Activated naive CD8-positive, alpha-beta T cell treated with anti-CD3 and anti-CD28 coated beads, Interleukin-2, amount 50 U/mL, for 24 hours (primary cell): ENCODE measurements at regions not wholly inside any gene's neighbourhood (a gene's known extent, or its start where the extent isn't known, plus 50 kb on each side); places are given as distances from the start of the nearest gene placed in this dataset.

Experiments
- ATAC-seq: fragments of 150-1000 bp; cut with Tn5 transposase; one replicate; pipeline ENCODE4 v1.10.0; 2021
- DNase-seq: peaks from one replicate; pipeline ENCODE4 v3.0.0; 2021
- H3K27ac Mint-ChIP-seq: one replicate; pipeline ENCODE4 v1.8.0; 2021; ENCODE audit warnings: mild to moderate bottlenecking, mixed read lengths
- H3K27me3 Mint-ChIP-seq: one replicate; pipeline ENCODE4 v1.8.0; 2021; ENCODE audit warnings: mixed read lengths
- H3K36me3 Mint-ChIP-seq: one replicate; pipeline ENCODE4 v1.8.0; 2021; ENCODE audit warnings: low read depth, mixed read lengths
- H3K4me1 Mint-ChIP-seq: one replicate; pipeline ENCODE4 v1.8.0; 2021; ENCODE audit warnings: mixed read lengths
- H3K4me3 Mint-ChIP-seq: one replicate; pipeline ENCODE4 v1.8.0; 2021; ENCODE audit warnings: mild to moderate bottlenecking, moderate library complexity, mixed read lengths
- H3K9me3 Mint-ChIP-seq: one replicate; pipeline ENCODE4 v1.8.0; 2021; ENCODE audit warnings: mixed read lengths

DNA sequence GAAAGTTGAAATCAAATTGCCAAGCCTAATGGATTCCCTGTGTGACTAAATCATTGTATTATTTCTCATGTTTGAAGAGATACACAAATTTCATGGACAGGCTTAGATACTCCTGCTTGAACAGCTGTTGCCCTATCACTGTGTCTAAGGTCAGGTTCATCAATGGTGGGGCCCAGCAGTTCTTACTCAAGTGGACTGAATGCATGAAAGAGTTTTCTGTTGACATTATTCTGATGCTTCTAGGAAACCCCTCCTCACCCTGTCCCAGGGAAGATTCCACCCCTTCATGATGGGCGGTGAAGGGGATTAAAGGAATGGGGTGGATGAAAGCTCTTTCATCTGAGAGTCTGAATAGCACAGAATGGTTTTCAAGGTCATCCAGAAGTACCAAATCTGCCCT is 148.8 kb downstream of the INO80D start:
- ATAC-seq (no peak), DNase-seq (no peak)
- Mint-ChIP-seq H3K27me3 (no peaks in the 10 kb centered on the region), H3K27ac (no peak overlapping the region), H3K4me1 (no peaks in the 10 kb centered on the region), H3K9me3 (no peaks in the 10 kb centered on the region), H3K36me3 (no peaks in the 10 kb centered on the region), H3K4me3 (no peak overlapping the region)

DNA sequence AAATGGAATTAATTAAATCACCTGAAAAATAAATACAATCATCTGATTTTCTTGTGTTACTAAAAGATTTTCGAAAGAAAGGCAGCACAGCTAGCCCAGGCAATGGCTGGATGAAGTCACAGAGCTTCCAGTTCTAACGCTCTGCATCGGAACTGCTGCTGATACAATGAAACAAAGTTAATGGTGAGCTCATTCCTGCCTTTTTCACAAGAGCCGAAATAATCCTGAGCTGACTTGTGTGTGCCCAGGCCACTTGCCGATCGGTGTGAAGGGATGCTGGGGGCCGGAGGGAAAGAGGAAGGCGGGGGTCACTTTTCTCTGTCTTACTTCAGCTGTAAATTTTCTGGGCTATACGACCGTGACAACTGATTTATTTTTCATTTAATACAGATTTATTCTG is 149.5 kb downstream of the INO80D start:
- DNase-seq (no peak), ATAC-seq (no peak)
- H3K9me3 Mint-ChIP-seq = no peaks in the 10 kb centered on the region
- no peaks in the 10 kb centered on the region for H3K27me3 Mint-ChIP-seq
- H3K36me3 Mint-ChIP-seq = no peaks in the 10 kb centered on the region
- no peak overlapping the region for H3K27ac Mint-ChIP-seq
- H3K4me3 Mint-ChIP-seq = no peak overlapping the region
- H3K4me1 Mint-ChIP-seq = no peaks in the 10 kb centered on the region

DNA sequence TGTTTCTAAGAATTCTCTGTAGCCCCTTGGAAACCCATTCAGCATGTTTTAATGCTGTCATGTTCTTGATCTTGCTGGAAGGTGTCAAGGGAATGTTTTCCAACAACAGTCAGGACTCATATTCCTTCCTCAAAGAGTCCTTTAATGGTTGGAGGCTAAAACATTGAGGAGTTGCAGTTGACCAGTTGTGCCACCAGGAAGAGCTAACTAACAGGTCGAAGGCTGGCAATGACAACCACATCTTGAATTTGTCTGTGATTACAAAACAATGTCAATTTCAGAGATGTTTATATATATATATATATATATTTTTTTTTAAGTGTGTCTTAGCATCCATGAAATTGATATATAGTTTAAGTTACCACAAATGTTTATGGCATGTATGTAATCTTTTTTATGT is 151.5 kb downstream of the INO80D start:
- no peak overlapping the region for H3K4me3 Mint-ChIP-seq
- DNase-seq = no peak

DNA sequence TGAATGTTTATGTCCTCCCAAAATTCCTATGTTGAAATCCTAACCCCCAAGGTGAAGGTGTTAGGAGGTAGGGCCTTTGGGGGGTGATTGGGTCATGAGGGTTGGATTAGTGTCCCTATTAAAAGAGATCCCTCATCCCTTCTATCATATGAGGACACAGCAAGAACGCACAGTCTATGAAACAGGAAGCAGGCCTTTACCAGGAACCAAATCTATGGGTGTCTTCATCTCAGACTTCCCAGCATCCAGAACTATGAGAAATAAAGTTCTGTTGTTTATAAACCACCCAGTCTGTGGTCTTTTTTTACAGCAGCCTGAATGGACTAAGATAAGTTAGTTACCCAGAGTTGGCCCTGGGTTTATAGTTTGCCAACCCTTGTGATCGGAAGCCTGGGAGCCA is 153.1 kb downstream of the INO80D start:
- H3K4me3 Mint-ChIP-seq = no peak overlapping the region
- peaks cover 17% of the 10 kb centered on the region for H3K27me3 Mint-ChIP-seq
- no peaks in the 10 kb centered on the region for H3K9me3 Mint-ChIP-seq
- no peaks in the 10 kb centered on the region for H3K4me1 Mint-ChIP-seq
- no peak overlapping the region for H3K27ac Mint-ChIP-seq
- DNase-seq (no peak), ATAC-seq (no peak)
- H3K36me3 Mint-ChIP-seq = no peaks in the 10 kb centered on the region

More for the DNA sequence above, 151.5 kb downstream of the INO80D start:
- peaks cover 7% of the 10 kb centered on the region for H3K27me3 Mint-ChIP-seq
- ATAC-seq = no peak
- no peak overlapping the region for H3K27ac Mint-ChIP-seq
- no peaks in the 10 kb centered on the region for H3K36me3 Mint-ChIP-seq
- no peaks in the 10 kb centered on the region for H3K4me1 Mint-ChIP-seq
- no peaks in the 10 kb centered on the region for H3K9me3 Mint-ChIP-seq

DNA sequence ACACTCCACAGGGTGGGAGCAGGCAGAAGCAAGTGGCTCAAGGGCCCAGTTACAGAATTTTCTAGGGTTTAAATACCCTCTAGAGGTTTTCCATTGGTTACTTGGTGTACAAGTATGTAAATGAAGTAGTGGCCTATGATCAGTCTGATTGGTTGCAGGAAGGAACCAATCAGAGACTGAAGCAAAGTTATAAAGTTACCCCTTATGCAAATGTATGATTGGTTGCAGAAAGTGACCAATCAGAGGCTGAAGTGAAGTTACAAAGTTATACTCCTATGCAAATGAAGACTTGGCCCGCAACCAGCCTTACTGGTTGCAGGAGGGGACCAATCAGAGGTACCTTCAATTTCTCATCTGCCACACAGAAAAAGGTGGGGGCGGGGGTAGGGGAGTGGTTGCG is 154.6 kb downstream of the INO80D start:
- H3K27ac Mint-ChIP-seq = no peak overlapping the region

DNA sequence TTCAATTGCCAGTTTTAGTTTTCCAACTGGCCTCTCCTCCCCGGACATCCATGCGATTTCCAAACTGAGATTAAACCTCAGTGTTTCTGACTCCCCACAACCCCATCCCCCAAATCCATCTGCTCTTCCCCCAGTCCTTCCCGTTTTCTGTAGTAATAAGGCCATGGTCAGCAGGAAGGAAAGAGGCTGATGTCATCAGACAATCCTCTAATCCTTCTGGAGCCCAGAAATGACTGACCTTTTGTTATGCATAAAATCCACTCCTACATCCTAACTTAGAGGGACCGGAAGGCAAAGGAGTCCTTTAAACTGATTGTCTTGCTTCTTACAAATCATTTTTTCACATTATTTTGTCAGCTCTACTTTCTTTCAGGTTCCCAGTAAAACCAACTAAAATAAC is 155.8 kb downstream of the INO80D start:
- Mint-ChIP-seq H3K4me3 (no peak overlapping the region), H3K4me1 (peaks cover 8% of the 10 kb centered on the region), H3K9me3 (no peaks in the 10 kb centered on the region), H3K36me3 (no peaks in the 10 kb centered on the region), H3K27me3 (peaks cover 33% of the 10 kb centered on the region), H3K27ac (no peak overlapping the region)
- DNase-seq (no peak), ATAC-seq (no peak)

More for the DNA sequence above, 154.6 kb downstream of the INO80D start:
- no peaks in the 10 kb centered on the region for H3K9me3 Mint-ChIP-seq
- H3K27me3 Mint-ChIP-seq = peaks cover 23% of the 10 kb centered on the region
- H3K4me1 Mint-ChIP-seq = peaks cover 2% of the 10 kb centered on the region
- DNase-seq (no peak), ATAC-seq (no peak)
- H3K4me3 Mint-ChIP-seq = no peak overlapping the region
- no peaks in the 10 kb centered on the region for H3K36me3 Mint-ChIP-seq

DNA sequence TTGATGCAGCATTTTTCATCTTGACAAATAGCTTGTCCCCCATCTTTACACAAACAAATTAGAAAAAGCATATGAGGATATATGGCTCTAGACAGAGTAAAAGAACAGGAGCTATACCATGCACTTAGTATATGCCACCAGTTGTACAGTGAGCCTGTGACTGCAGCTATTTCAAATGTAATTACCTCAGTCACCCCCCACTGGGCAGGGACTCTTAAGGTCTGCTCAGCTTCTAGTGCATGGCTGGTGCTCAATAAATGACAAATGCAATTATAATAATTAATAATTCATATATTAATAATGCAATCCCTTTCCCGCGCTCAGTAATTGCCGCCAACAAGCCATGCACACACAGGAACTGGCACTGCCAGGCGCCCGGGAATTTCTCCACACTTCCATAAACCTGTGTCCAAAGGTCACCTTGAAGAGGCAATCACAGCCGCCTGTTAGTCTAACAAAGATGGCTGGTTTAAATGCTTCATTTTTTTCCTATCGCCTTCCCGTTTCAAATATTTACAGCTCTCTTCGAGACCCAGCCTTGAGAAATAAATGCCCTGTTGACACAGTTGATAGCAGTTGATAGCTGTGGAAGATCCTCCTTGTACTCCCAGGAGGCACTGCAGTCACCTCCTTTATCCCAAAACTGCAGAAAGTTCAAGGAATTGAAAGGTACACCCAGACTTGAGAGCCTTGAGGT is 156.6 kb downstream of the INO80D start:
- Mint-ChIP-seq H3K4me1 (peaks cover 8% of the 10 kb centered on the region), H3K4me3 (no peak overlapping the region), H3K27me3 (peaks cover 40% of the 10 kb centered on the region), H3K9me3 (no peaks in the 10 kb centered on the region), H3K36me3 (no peaks in the 10 kb centered on the region), H3K27ac (no peak overlapping the region)
- DNase-seq (no peak), ATAC-seq (no peak)

DNA sequence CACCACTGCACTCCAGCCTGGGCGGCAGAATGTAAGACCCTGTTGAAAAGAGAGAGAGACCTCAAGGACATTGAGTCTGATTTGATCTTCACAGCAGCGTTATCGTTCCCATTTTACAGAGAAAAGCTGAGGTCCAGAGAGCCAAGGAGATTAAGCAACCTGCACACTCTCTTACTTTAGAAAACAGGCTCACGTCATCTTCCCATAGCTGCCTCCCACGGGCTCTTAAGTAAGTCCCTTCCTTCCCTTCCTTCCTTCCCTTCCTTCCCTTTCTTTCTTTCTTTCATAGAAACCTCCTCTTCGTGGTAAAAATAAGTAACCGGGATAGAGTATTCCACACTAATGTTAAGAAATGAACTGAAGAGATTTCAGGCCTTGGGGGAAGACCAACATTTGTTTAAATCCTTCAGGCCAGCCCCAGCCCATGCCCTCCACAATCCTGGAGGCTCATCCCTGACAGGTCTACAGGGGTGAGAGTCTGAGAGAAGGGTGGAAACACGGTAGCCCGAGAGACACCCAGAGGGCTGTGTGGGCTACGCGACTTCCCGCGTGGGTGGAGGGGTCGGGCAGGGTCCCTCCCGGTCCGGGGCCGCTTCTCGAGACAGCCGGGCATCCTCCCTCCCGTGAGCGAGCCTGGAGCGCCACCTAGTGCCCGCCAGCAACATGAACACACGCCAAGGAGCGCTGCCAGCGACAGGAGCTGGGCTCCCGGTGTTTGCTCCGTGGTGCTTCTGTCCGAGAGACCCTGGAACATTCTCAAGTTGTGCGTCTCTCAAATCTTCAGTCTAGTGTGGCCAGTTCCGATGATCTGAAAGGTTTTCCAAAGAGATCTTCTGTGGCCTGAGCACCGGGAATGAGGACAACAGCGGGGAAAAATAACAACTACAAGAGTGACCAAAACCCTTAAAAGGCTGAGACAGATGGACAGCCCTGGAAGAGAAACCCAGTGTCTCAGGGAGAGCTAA is 160.3 kb downstream of the INO80D start:
- no peaks in the 10 kb centered on the region for H3K9me3 Mint-ChIP-seq
- peaks cover 43% of the 10 kb centered on the region for H3K27me3 Mint-ChIP-seq
- H3K27ac Mint-ChIP-seq = no peak overlapping the region
- no peaks in the 10 kb centered on the region for H3K36me3 Mint-ChIP-seq
- peak; percentile 83 for DNase-seq
- ATAC-seq = peak; percentile 85
- no peak overlapping the region for H3K4me3 Mint-ChIP-seq
- H3K4me1 Mint-ChIP-seq = peaks cover 8% of the 10 kb centered on the region

DNA sequence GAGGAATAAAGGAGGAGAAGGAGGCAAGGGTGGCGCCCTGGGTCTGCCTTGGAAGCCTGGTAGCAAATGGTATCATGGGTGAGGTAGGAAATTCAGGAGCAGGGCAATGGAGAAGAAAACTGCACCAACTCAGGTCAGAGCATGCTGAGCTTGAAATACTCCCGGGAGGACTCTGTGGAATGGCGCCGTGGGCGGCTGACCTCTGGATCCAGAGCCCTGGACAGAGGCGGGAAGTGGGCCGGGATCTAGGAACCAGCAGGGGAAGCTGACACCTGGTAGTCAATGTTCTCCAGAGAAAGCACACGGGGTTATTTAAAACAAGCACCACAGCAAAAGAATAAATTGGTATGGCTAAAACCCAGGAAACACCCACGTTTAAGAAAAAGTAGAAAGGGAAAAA is 161.3 kb downstream of the INO80D start:
- peaks cover 8% of the 10 kb centered on the region for H3K4me1 Mint-ChIP-seq
- DNase-seq = no peak
- peaks cover 42% of the 10 kb centered on the region for H3K27me3 Mint-ChIP-seq
- no peaks in the 10 kb centered on the region for H3K9me3 Mint-ChIP-seq
- H3K27ac Mint-ChIP-seq = no peak overlapping the region
- no peak overlapping the region for H3K4me3 Mint-ChIP-seq
- H3K36me3 Mint-ChIP-seq = no peaks in the 10 kb centered on the region
- ATAC-seq = no peak

DNA sequence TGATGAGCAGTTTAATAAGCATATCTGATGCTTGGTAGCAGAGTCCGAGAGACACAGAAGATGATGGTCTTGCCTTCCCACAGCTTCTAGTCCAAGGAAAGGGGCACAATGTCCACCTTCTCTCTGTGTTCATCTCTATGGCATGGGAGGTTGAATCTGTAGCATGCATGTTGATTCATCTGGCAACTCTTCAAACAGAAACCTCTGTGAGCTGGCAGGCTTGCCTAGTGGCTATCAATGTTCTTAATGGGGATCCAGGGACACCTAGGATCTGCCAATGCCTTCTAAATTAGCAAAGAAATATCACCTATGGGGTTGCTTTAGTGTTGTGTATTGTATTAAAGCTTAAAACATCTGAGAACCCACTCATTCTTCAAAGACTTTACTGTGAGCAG is 170.8 kb downstream of the INO80D start:
- Mint-ChIP-seq H3K27me3 (peaks cover 16% of the 10 kb centered on the region), H3K4me1 (no peaks in the 10 kb centered on the region), H3K27ac (no peak overlapping the region), H3K9me3 (peaks cover 4% of the 10 kb centered on the region), H3K4me3 (no peak overlapping the region), H3K36me3 (no peaks in the 10 kb centered on the region)
- no peak for ATAC-seq
- DNase-seq = no peak

DNA sequence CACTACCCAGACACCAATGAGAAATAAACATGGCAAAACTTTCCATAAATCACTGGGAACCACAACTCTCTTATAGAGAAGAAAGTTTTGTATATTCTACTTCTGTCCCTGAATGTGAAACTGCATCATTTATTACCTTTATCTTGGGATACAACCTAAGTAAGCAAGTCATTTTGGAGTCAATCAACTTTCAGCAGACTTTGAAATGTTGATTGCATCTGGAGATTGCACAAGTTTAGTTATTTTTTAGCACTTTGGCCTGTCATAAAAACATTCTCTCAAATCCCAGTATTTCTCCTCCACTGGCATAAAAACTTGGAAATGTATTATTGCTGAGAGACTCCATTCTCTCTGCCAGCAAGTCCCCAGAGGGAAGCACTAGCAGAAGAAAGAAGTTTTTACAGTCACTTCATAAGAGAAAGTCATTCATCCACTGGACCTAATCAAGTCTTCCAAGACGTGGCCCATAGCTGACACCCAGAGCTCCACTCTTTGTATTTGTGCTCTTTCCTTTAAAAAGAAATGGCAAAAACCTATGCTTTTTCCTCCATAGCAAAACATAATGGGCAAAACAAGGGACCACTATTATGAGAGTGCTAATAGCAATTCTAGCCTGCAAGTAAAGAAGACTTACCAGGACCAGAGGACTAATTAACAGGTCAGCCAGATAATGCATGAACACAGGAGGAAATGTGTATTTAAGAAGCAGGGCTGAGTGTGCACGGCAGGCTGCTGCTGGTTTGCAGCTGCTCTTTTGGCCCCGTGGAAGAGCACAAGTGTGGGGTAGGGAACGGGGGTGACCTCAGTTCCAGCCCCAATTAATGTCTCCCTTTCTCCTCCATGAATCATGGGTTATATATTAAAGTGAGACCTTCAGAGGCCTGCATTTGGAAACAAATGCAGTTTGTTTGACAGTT is 171.5 kb downstream of the INO80D start:
- no peak for DNase-seq
- Mint-ChIP-seq H3K27me3 (peaks cover 16% of the 10 kb centered on the region), H3K9me3 (peaks cover 4% of the 10 kb centered on the region), H3K36me3 (no peaks in the 10 kb centered on the region), H3K4me1 (no peaks in the 10 kb centered on the region), H3K27ac (no peak overlapping the region), H3K4me3 (no peak overlapping the region)
- no peak for ATAC-seq

DNA sequence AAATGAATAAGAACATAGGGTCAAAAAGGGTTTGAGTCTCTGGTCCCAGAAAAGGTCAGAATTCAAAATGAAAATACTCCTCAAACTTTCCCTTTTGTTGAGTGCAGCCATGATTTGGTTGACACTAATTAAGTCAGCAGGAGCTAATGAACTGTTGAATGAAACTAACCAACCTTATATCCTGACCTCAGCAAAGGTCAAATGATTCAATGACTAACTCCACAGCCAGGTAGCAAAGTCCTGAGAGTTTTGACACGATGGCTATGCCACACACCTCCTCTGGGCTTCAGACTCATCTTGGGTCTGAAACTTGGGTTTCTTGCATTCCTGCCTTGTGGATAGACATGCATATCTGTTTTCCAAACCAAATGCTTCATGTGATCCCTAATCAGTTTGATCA is 172.3 kb downstream of the INO80D start:
- Mint-ChIP-seq H3K9me3 (peaks cover 4% of the 10 kb centered on the region), H3K36me3 (no peaks in the 10 kb centered on the region), H3K4me1 (no peaks in the 10 kb centered on the region), H3K27me3 (peaks cover 18% of the 10 kb centered on the region), H3K4me3 (no peak overlapping the region), H3K27ac (no peak overlapping the region)
- DNase-seq (no peak), ATAC-seq (no peak)

DNA sequence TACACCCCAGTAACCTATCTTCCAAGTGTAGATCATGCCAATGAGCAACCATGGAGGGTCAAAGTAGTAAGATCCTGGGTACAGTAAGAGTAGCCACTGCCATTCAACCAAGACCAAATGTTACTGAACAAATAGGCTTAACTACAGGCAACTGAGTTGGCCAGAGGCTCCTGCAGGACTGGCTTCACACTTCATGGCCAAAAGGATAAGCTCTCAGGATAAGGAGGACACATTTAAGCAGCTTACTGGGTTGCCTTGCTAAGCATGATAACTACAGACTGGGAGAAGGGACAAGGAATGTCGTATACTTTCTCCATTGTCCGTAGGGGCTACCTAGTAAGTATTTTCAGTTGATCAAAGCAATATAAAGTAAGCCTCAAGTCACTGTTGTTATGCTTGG is 174.7 kb downstream of the INO80D start:
- no peak overlapping the region for H3K27ac Mint-ChIP-seq
- H3K27me3 Mint-ChIP-seq = peaks cover 15% of the 10 kb centered on the region
- no peak overlapping the region for H3K4me3 Mint-ChIP-seq
- no peaks in the 10 kb centered on the region for H3K36me3 Mint-ChIP-seq
- H3K4me1 Mint-ChIP-seq = no peaks in the 10 kb centered on the region
- no peaks in the 10 kb centered on the region for H3K9me3 Mint-ChIP-seq
- ATAC-seq = no peak
- DNase-seq = no peak

DNA sequence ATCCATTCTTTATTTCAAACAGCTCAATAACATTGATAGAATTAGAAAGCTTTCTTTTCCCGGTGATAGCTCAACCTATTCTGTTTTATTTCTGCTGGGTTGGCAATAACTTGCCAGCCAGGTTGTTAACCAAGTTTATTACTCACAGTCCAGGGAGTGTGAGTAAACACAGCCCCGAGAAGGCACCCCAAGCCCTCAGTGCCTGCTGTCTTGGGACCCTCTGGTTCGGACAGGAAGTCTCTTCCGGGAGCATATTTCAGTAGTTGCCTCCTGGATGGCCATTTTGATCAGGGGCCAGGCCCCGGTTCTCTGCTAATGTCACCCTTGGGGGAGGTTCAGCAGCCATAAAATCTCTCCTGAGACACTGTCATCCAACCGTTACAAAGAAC is 176.8 kb downstream of the INO80D start:
- peaks cover 12% of the 10 kb centered on the region for H3K27me3 Mint-ChIP-seq
- no peak for DNase-seq
- no peaks in the 10 kb centered on the region for H3K4me1 Mint-ChIP-seq
- no peak overlapping the region for H3K27ac Mint-ChIP-seq
- H3K9me3 Mint-ChIP-seq = no peaks in the 10 kb centered on the region
- H3K36me3 Mint-ChIP-seq = no peaks in the 10 kb centered on the region
- ATAC-seq = no peak
- H3K4me3 Mint-ChIP-seq = no peak overlapping the region
